GM18499 (cell line): ENCODE measurements at regions not wholly inside any gene's neighbourhood (a gene's known extent, or its start where the extent isn't known, plus 50 kb on each side); places are given as distances from the start of the nearest gene placed in this dataset.

Source experiments
- ATAC-seq: cut with Tn5 transposase; IDR thresholded peaks from one replicate; pipeline ENCODE4 v1.9.1; 2021; ENCODE audit warnings: moderate number of reproducible peaks; ENCODE audit not compliant: insufficient read depth, unreplicated experiment

- no peak for ATAC-seq
These were observed 173.6 kb downstream of the ARHGAP12 start for GRCh38 chr10:31754803-31755624.

GRCh38 chr10:31753681-31754080 is 174.9 kb downstream of the ARHGAP12 start:
- ATAC-seq = no peak

GRCh38 chr10:31752170-31752569 is 176.5 kb downstream of the ARHGAP12 start:
- no peak for ATAC-seq

GRCh38 chr10:31751738-31752080 is 176.9 kb downstream of the ARHGAP12 start:
- no peak for ATAC-seq

- no peak for ATAC-seq
These were observed 177.4 kb downstream of the ARHGAP12 start for GRCh38 chr10:31751051-31751737.

- ATAC-seq = no peak
These were observed 178.4 kb downstream of the ARHGAP12 start for GRCh38 chr10:31749981-31750840.

GRCh38 chr10:31749301-31749700 is 179.3 kb downstream of the ARHGAP12 start:
- no peak for ATAC-seq

- no peak for ATAC-seq
These were observed 182.8 kb downstream of the ARHGAP12 start for GRCh38 chr10:31745612-31746376.

GRCh38 chr10:31744025-31744424 is 184.6 kb downstream of the ARHGAP12 start:
- no peak for ATAC-seq

GRCh38 chr10:31742255-31742654 is 186.4 kb downstream of the ARHGAP12 start:
- no peak for ATAC-seq

GRCh38 chr10:31741473-31741872 is 187.2 kb downstream of the ARHGAP12 start:
- no peak for ATAC-seq

GRCh38 chr10:31739711-31740110 is 188.9 kb downstream of the ARHGAP12 start:
- ATAC-seq = no peak

GRCh38 chr10:31739146-31739545 is 189.5 kb downstream of the ARHGAP12 start:
- ATAC-seq = no peak

- ATAC-seq = no peak
These were observed 196.9 kb downstream of the ARHGAP12 start for GRCh38 chr10:31731711-31732110.

- ATAC-seq = no peak
These were observed 197.9 kb downstream of the ARHGAP12 start for GRCh38 chr10:31730776-31731175.

- no peak for ATAC-seq
These were observed 199.9 kb downstream of the ARHGAP12 start for GRCh38 chr10:31728698-31729224.

GRCh38 chr10:31725436-31725835 is 203.2 kb downstream of the ARHGAP12 start:
- ATAC-seq = no peak

GRCh38 chr10:31724296-31724695 is 204.3 kb downstream of the ARHGAP12 start:
- ATAC-seq = no peak

GRCh38 chr10:31723106-31723750 is 205.4 kb downstream of the ARHGAP12 start:
- no peak for ATAC-seq
